ENCODE measurements at regions not wholly inside any gene's neighbourhood (a gene's known extent, or its start where the extent isn't known, plus 50 kb on each side); places are given as distances from the start of the nearest gene placed in this dataset.
"Not testable (repeated sequence)": the region's sequence is repeated elsewhere in the genome, so short reads cannot be mapped to it uniquely, and the experiment has no call there.

DNA sequence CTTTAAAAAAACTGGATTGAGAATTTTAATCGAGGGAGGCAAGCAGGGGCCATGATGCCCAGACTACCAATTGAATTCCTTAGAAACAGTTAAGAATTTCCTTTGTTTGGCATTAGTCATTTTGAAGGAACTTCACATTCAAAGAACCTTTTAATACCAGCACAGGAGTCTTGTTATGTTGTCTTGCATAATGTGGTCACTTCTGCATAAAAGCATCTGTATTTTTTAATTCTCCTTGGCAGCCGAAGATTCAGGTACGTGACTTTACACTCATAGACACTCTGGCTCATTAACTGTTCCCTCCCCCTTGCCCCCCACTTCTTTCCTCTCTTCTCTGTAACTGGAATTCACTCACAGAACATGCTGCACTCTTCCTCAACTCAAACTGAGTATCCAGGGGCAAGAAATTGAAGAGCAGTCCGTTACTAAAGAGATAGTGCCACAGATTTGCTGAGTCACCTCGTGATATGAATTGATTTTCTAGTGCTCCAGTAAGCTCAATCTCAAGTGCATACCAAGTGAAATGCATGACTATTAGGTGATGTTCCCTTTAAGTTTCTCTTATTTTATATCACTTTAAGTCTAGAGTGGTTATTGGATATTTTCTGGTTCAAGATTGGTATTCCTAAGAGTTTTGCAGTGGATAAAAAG lies 572.2 kb upstream of the SOX9 start:
- no peak for DNase-seq
- in situ Hi-C loops (cut with MboI; ENCODE audit: low pct_unique_long_range_greater_than_20kb, low sequenced_read_pairs) = no loop called here

DNA sequence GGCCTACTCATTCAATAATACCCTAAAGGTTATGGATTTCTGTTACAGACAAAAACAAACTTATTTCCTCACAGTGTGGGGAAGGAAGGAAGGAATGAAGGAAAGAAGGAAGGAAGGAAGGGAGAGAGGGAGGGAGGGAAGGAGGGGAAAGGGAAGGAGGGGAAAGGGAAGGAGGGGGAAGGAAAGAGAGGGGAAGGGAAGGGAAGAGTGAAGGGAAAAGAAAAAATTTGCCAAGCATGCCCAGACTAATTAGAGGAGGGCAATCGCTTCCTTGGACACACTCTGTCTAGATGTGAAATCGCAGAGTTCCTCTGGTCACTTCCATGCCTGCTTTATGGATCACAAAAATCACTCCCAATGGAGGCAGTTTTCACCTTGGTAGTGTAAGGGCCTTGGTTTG lies 570.1 kb upstream of the SOX9 start:
- in situ Hi-C loops (cut with MboI; ENCODE audit: low pct_unique_long_range_greater_than_20kb, low sequenced_read_pairs) = no loop called here
- DNase-seq = no peak

DNA sequence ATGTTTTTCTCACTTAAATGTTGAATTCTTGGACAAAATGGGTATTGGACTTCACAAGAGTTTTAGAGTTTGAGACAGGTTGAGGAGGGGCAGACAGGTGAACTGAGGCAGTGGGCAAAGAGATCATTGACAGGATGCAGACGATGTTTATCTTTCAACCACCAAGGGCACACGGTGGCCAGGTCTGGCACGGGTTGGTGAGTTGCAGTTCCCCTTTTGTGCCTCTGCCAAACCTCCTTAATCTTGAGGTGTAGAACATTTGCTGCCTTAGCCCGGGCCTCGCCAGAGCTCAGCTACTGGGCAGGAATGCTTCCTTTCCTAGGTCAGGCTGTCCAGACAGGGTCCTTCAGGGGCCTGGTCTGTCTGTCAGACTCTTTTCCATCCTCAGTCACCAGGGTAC lies 567.4 kb upstream of the SOX9 start:
- no peak for DNase-seq
- in situ Hi-C loops (cut with MboI; ENCODE audit: low pct_unique_long_range_greater_than_20kb, low sequenced_read_pairs) = no loop called here

DNA sequence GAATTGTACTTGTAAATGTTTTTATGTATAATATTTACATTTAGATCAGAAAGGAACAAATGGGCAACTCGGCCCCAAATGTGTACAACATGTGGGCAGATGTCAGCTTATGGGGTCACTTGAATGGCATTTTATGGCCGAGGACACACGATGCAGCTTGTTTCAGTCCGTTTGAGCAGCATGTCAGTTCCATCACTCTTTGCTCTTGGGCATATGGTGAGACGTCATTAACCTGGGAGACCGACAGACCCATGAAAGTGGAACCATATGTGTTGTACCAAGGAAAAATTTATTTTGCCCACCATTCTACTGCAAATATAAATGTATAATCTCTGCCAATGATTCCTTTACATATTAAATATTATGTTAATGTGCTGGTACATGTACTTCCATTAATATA lies 561.9 kb upstream of the SOX9 start:
- no peak for DNase-seq
- in situ Hi-C loops (cut with MboI; ENCODE audit: low pct_unique_long_range_greater_than_20kb, low sequenced_read_pairs) = no loop called here

DNA sequence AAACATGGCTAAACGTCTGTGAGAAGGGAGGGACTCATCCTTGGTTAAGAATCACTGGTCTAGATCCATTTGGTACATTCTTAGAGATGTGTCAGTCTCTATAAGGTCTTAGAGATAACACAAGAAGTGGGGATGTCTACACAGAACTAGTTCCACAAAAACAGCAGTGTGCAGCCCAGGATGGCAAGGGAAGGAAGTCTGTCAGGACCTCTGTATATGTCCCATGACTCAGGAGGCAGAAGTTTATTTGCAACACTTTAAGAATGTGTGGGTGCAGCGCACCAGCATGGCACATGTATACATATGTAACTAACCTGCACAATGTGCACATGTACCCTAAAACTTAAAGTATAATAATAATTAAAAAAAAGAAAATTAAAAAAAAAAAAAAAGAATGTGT lies 548.5 kb upstream of the SOX9 start:
- in situ Hi-C loops (cut with MboI; ENCODE audit: low pct_unique_long_range_greater_than_20kb, low sequenced_read_pairs) = no loop called here
- DNase-seq = no peak

DNA sequence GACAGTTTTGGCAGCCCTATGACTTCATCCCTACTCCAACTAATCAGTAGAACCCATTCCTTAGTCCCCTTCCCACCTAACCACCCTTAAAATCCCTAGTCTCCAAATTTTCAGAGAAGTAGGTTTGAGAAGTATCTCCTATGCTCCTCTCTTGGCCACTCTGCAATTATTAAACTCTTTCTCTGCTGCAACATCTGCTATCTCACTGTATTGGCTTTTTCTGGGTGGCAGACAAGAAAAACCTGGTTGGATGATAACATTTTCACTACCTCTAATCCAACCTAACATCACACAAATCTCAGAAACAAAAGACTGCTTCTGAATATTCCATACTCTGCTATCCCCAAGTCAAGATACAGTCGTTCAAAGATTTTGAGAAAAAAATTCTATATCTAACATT lies 542.4 kb upstream of the SOX9 start:
- in situ Hi-C loops (cut with MboI; ENCODE audit: low pct_unique_long_range_greater_than_20kb, low sequenced_read_pairs) = no loop called here
- no peak for DNase-seq

DNA sequence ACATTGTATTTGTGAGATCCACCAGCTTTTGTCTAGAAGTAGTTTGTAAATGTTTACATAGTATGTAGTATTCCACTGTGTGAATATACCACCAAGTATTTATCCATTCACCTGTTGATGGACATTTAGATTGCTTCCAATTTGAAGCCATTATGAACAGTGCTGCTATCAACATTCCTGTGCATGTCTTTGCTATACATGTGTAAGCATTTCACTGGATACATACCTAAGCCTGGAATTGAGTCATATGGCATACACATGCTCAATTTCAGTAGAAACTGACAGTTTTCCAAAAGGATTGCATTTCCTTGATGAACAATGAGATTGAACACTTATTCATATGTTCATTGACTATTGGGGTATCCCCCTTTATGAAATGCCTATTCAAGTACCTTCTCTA lies 540.6 kb upstream of the SOX9 start:
- in situ Hi-C loops (cut with MboI; ENCODE audit: low pct_unique_long_range_greater_than_20kb, low sequenced_read_pairs) = no loop called here

DNA sequence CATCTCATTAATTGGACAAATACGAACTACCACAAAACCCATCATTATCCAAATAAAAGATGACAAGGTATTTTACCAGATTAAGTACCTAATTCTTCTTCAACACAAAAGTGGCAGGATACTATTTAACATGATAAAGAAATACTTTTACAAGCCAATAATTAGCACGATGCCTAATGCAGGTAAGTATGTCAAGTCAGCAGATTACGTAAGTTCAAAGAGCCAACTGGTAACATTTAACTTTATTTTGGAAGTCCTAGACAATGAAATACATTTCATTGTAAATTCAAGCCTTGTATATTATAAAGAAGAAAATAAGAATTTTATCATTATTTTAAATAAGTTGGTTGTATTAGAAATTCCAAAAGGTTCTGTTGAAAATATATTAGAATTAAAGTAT lies 535.3 kb upstream of the SOX9 start:
- in situ Hi-C loops (cut with MboI; ENCODE audit: low pct_unique_long_range_greater_than_20kb, low sequenced_read_pairs) = no loop called here
- no peak for DNase-seq

More for the DNA sequence above, 540.6 kb upstream of the SOX9 start:
- DNase-seq = no peak

DNA sequence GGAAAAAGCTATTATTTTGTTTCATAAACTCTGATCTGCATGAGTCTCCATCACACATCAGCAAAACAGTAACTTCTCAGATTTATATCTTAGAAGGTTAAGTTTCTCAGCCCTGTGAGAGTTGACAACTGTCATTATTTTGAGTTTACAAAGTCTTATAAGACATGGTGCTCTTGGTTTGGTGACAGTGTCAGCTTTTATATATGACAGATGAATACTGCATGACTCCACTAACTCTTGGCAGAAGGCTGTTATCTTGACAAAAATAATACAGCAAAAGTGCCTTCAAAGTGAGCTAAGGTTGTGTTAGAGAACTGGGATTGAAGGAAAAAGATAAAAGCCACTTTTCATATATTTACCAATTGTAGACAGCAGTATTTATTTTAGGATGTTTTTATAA lies 528.4 kb upstream of the SOX9 start:
- in situ Hi-C loops (cut with MboI; ENCODE audit: low pct_unique_long_range_greater_than_20kb, low sequenced_read_pairs) = no loop called here

DNA sequence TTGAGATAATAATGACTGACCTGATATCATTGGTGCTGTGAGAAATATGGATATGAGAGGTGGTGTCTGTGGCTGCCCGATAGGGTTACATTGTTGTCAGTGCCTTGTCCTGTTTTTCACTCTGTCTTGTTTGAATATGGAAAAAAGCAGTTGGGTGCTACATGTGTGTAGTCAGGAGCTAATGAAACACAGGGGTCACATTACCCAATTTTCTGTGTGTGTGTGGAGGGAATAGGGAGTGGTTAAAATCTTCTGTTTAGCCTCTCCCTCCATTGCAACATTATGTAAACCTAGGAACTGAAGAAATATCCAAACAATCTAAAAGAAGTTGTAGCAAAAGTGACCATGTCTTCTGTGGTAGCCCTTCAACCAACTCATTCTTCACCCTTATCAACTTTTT lies 527.7 kb upstream of the SOX9 start:
- in situ Hi-C loops (cut with MboI; ENCODE audit: low pct_unique_long_range_greater_than_20kb, low sequenced_read_pairs) = no loop called here
- DNase-seq = no peak

More for the DNA sequence above, 528.4 kb upstream of the SOX9 start:
- no peak for DNase-seq

DNA sequence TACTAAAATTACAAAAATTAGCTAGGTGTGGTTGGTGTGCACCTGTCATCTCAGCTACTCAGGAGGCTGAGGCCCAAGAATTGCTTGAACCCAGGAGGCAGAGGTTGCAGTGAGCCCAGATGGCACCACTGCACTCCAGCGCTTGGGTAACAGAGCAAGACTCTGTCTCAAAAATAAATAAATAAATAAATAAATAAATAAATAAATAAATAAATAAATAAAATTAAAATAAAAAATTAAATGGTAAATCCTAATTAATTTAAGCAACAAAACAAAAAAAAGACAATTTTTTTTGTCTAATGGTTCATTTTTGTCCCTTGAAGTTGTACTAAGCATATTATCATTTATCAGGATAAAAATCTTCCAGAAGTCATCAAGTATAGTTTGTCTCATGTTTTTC lies 521.2 kb upstream of the SOX9 start:
- DNase-seq; in situ Hi-C loops (cut with MboI; ENCODE audit: low pct_unique_long_range_greater_than_20kb, low sequenced_read_pairs): not testable (repeated sequence)

DNA sequence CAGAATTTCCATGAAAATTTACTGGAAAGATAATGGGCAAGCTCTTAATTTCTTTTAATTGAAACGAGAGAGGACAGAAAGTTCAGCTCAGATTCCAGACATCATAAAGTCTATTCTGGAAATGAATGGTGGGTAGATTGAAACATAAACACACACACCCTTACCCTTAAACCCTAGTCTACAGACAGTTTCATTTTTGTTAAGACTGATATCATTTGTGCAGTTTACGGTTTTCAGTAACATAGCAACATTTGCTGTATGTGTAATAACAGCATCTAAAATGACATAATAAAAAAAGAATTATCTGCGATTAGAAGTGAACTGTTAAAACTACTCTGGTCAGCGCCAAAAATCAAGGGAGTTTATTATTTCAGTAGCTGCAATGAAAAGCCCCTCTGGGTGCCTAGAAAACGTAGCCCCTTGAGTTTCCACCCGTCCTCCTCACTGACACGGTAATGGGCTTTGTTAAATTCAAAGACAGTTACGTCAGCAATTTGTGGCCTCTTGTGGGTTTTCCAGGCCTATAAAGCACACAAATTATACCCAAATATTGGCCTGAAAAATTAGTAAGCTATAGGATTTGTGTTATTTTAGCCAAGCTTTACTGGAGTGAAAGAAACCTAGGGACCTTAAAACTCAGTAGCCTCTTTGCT lies 520.6 kb upstream of the SOX9 start:
- no peak for DNase-seq

DNA sequence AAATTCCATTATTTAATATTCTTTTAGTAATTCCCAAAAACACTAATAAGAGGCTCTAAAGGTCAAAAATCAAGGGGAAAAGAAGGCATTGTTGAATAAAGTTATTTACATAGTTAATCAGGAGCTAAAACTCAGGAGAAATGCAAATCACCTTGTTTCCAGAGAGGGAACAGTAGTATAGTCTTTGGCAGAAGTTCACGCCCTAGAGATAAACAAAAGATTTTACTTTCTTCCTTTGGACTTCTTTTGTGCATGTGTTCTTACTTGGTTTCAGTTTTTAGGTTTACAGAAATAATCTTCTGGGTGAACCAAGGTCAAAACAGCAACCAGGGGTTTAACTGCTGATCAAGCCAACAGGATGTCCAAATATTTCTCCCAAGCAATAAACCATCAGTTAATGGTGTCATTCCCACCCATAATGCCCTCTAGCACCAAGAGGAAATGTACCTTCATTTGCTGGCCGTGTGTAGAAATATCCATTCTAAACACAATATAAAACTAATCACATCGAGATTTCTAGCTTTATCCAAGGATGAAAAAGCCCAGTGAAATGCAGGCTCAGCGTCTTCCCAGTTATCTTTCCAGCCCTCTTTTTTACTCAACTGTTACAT lies 518.8 kb upstream of the SOX9 start:
- no peak for DNase-seq
- in situ Hi-C loops (cut with MboI; ENCODE audit: low pct_unique_long_range_greater_than_20kb, low sequenced_read_pairs) = no loop called here

More for the DNA sequence above, 520.6 kb upstream of the SOX9 start:
- in situ Hi-C loops (cut with MboI; ENCODE audit: low pct_unique_long_range_greater_than_20kb, low sequenced_read_pairs) = no loop called here

DNA sequence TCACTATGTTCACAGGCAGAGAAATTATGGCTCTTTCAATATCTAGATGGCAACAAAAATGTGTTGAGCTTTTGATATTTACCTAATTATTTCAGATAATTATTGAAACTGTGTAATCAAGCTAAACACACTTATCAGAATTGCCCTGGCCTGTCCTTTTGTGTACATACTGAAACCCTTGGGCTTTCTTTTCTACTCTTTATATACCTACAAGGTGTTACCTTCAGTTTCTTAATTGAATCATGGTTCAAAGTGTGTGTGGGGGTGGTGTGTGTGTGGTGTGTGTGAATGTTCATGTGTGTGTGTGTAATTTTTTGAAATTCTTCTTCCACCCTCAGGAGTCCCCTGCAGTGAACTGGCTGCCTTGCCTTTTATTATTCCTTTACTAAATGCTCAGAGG lies 506.8 kb upstream of the SOX9 start:
- in situ Hi-C loops (cut with MboI; ENCODE audit: low pct_unique_long_range_greater_than_20kb, low sequenced_read_pairs) = no loop called here
- no peak for DNase-seq

DNA sequence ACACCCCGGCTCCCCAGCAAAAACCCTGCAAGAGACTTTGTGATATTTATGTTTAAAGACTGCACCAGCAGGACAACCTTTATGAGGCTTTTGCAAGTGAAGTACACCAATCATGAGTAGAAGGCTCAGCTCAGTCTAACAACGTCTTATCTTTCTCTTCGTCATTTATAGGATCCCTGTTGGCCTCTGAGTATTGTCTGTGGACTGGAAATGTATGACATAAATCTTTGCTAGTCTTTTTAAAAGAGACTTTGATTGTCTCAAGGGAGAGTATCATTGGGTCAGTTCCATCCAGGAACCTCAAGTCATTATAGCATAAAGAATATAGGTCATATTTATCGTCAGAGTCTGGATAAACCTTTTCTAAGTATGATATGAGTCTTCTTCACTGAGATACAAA lies 505.0 kb upstream of the SOX9 start:
- DNase-seq = no peak
- in situ Hi-C loops (cut with MboI; ENCODE audit: low pct_unique_long_range_greater_than_20kb, low sequenced_read_pairs) = no loop called here

DNA sequence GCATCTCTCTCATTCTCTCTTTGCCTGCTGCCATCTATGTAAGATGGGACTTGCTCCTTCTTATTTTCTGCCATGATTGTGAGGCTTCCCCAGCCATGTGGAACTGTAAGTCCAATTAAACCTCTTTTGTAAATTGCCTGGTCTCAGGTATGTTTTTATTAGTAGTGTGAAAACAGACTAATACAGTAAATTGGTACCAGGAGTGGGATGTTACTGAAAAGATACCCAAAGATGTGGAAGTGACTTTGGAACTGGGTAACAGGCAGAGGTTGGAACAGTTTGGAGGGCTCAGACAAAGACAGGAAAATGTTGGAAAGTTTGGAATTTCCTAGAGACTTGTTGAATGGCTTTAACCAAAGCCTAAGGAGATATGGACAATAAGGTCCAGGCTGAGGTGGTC lies 503.1 kb upstream of the SOX9 start:
- DNase-seq; in situ Hi-C loops (cut with MboI; ENCODE audit: low pct_unique_long_range_greater_than_20kb, low sequenced_read_pairs): not testable (repeated sequence)

DNA sequence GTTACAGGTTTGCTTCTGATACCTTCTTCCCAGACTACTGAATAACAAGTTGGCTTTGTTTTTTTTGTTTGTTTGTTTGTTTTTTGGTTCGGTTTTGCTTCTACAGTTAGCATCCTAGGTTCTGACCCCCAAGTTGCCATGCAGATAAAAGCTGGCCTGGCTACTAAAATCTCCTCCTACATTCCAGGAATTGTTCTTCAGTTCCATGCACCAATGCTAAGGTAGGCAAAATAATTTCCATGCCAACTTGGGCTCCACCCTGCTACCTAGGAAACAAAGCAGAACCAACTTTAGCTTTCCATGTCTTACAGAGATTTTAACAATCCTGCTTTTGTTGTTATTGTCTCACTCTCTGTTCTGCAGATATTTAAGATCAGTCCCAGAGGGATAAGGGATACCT lies 495.5 kb upstream of the SOX9 start:
- in situ Hi-C loops (cut with MboI; ENCODE audit: low pct_unique_long_range_greater_than_20kb, low sequenced_read_pairs) = no loop called here
- DNase-seq = no peak

DNA sequence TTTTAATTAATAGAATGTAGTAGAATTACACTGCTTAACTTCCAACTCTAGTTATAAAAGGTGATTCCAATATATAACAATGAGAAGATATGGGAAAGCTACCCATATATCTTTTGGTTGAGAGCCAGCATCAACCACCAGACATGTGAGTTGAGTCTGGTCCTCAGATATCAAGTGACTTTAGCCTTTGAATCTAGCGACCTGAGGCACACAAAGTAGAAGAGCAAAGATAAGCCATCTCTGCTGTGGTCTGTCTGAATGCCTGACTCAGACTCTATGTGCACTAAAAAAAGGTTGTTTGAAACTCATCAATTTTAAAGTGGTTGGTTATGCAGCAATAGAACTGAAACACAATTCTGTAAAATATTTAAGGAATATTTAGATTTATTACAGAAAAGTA lies 492.5 kb upstream of the SOX9 start:
- in situ Hi-C loops (cut with MboI; ENCODE audit: low pct_unique_long_range_greater_than_20kb, low sequenced_read_pairs) = no loop called here
- no peak for DNase-seq

DNA sequence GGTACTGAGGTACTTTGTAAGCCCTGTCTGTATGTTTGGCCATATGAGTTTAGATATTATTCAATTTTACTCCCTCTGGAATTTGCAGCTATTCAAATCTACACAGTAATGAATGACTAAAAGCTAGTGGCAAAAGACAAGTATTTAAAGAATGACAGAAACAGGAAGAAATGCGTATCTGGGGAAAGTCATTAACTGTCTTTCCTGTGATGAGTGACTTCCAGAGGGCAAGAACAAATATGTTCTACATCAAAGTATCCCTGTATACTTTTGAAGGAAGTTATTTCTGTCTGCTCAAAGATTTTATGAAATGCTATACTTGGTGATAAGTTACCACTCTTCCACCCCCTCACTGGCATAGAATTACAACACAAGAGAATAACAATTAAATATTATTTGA lies 489.3 kb upstream of the SOX9 start:
- DNase-seq = no peak
- in situ Hi-C loops (cut with MboI; ENCODE audit: low pct_unique_long_range_greater_than_20kb, low sequenced_read_pairs) = no loop called here

DNA sequence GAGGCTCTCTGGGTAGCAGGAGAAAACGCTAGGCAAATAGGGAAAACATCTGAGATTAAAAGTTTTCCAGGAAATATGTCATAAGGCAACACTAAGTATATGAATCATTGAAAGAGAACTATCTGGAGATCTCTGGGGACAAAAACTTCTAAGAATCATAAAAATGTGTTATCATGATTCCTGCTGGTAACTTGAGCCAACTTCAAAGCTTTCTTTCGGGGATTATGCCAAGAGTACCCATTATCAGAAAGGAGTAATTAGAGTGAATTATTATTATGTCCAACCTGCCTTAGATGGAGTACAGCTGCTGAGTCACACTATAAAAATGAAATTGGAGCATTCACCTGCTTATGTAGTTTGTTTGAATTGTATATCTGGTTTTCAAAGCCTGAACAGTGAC lies 488.5 kb upstream of the SOX9 start:
- in situ Hi-C loops (cut with MboI; ENCODE audit: low pct_unique_long_range_greater_than_20kb, low sequenced_read_pairs) = no loop called here
- DNase-seq = no peak

DNA sequence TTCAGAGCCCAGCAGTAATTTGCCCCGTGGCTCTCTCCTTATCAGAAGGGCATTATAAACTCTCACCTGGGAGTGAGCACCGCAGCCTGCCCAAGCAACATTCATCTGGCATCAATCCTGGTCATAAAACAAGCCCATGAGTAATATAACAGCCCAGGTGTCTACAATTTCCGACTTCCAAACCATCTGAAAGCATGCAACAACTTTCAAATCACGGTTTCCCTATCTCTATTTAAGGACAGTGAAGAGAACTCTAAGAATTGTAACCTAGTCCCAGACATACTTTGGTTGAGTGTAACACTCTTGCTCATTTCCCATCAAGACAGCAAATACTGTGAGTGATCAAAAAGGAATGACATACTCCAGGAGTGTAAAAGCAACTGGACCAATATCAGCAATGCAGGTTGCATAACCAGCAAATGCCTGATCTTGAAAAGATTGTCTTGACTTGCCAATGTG lies 487.4 kb upstream of the SOX9 start:
- in situ Hi-C loops (cut with MboI; ENCODE audit: low pct_unique_long_range_greater_than_20kb, low sequenced_read_pairs) = no loop called here
- DNase-seq = no peak
